Esophagus mucosa (tissue), 1 donor: ENCODE measurements at regions not wholly inside any gene's neighbourhood (a gene's known extent, or its start where the extent isn't known, plus 50 kb on each side); places are given as distances from the start of the nearest gene placed in this dataset.
A peak's percentile ranks its signal among the peaks of the same experiment; 100 is the strongest.

Experiments
- ATAC-seq: fragments of 200-7000 bp; cut with Tn5 transposase; one replicate; pipeline ENCODE4 v1.9.1; 2020
- donor health status: DM: yes; HTN: yes; CAD: no.

GRCh38 chr20:10807013-10807412, 133.2 kb upstream of the JAG1 start:
- no peak for ATAC-seq

GRCh38 chr20:10812759-10813327, 139.0 kb upstream of the JAG1 start:
- no peak for ATAC-seq

- no peak for ATAC-seq
Observed at GRCh38 chr20:10823585-10823984, 149.8 kb upstream of the JAG1 start.

- no peak for ATAC-seq
Observed at GRCh38 chr20:10824750-10825500, 151.1 kb upstream of the JAG1 start.

GRCh38 chr20:10826111-10826510, 152.3 kb upstream of the JAG1 start:
- no peak for ATAC-seq

- ATAC-seq = no peak
Observed at GRCh38 chr20:10828180-10828579, 154.4 kb upstream of the JAG1 start.

GRCh38 chr20:10832141-10832540, 158.3 kb upstream of the JAG1 start:
- no peak for ATAC-seq

GRCh38 chr20:10837901-10838300, 164.1 kb upstream of the JAG1 start:
- ATAC-seq = no peak

GRCh38 chr20:10842116-10842515, 168.3 kb upstream of the JAG1 start:
- ATAC-seq = no peak

- no peak for ATAC-seq
Observed at GRCh38 chr20:10843146-10843711, 169.4 kb upstream of the JAG1 start.

- ATAC-seq = no peak
Observed at GRCh38 chr20:10846766-10847165, 173.0 kb upstream of the JAG1 start.

GRCh38 chr20:10848810-10849370, 175.1 kb upstream of the JAG1 start:
- peak; percentile 90 for ATAC-seq

GRCh38 chr20:10853176-10853575, 179.4 kb upstream of the JAG1 start:
- no peak for ATAC-seq

- no peak for ATAC-seq
Observed at GRCh38 chr20:10853731-10854130, 179.9 kb upstream of the JAG1 start.

GRCh38 chr20:10854976-10855375, 181.2 kb upstream of the JAG1 start:
- ATAC-seq = no peak

- ATAC-seq = no peak
Observed at GRCh38 chr20:10855778-10856177, 182.0 kb upstream of the JAG1 start.

- no peak for ATAC-seq
Observed at GRCh38 chr20:10856237-10857015, 182.6 kb upstream of the JAG1 start.

- peak; percentile 67 for ATAC-seq
Observed at GRCh38 chr20:10857352-10858070, 183.7 kb upstream of the JAG1 start.

GRCh38 chr20:10861090-10861489, 187.3 kb upstream of the JAG1 start:
- no peak for ATAC-seq

- peak; percentile 44 for ATAC-seq
Observed at GRCh38 chr20:10861619-10862018, 187.8 kb upstream of the JAG1 start.

- ATAC-seq = no peak
Observed at GRCh38 chr20:10863337-10864060, 189.7 kb upstream of the JAG1 start.
